Heart left ventricle (tissue), 16 donors: ENCODE measurements at regions not wholly inside any gene's neighbourhood (a gene's known extent, or its start where the extent isn't known, plus 50 kb on each side); places are given as distances from the start of the nearest gene placed in this dataset.
A peak's percentile ranks its signal among the peaks of the same experiment; 100 is the strongest.

Experiments used
- ATAC-seq, 4 donors: fragments of 200-7000 bp; cut with Tn5 transposase; one replicate each; pipeline ENCODE4 v1.9.1; 2020 to 2022; ENCODE audit warnings: moderate library complexity in 4 of 4, mild to moderate bottlenecking in 3 of 4, moderate number of reproducible peaks in 1 of 4
- DNase-seq, 5 donors: peaks; one replicate each; pipeline ENCODE4 v3.0.0-alpha.2; 2020
- H3K27ac ChIP-seq, 12 donors: fragments of 200-600 bp; sonication (generic) in 4 of 12; one replicate each; pipeline versions ENCODE4 v1.5.0 to v1.8.0; 2016 to 2022; ENCODE audit warnings: mild to moderate bottlenecking in 2 of 12
- H3K27me3 ChIP-seq, 9 donors: fragments of 200-600 bp; sonication (generic) in 2 of 9; one replicate each; pipeline versions ENCODE4 v1.5.1 to v1.8.0; 2016 to 2022; ENCODE audit warnings: mild to moderate bottlenecking in 3 of 9
- H3K36me3 ChIP-seq, 9 donors: fragments of 200-600 bp; sonication (generic) in 2 of 9; one replicate each; pipeline versions ENCODE4 v1.5.0 to v1.8.0; 2018 to 2022; ENCODE audit warnings: mild to moderate bottlenecking in 2 of 9
- H3K4me1 ChIP-seq, 12 donors: fragments of 200-600 bp; sonication (generic) in 4 of 12; one replicate each; pipeline versions ENCODE4 v1.5.0 to v1.8.0; 2016 to 2022; ENCODE audit warnings: mild to moderate bottlenecking in 3 of 12
- H3K4me3 ChIP-seq, 12 donors: fragments of 200-600 bp; sonication (generic) in 4 of 12; one replicate each; pipeline versions ENCODE4 v1.5.0 to v1.8.0; 2017 to 2022; ENCODE audit warnings: mild to moderate bottlenecking in 9 of 12, moderate library complexity in 4 of 12
- H3K9me3 ChIP-seq, 12 donors: fragments of 200-600 bp; sonication (generic) in 4 of 12; one replicate each; pipeline versions ENCODE4 v1.5.0 to v1.8.0; 2016 to 2022; ENCODE audit warnings: mild to moderate bottlenecking in 1 of 12
- POLR2A ChIP-seq, 2 donors: fragments of 450-650 bp; IDR thresholded peaks; one replicate each; pipeline ENCODE4 v1.6.1; 2017; ENCODE audit warnings: antibody characterized with exemption in 2 of 2, mild to moderate bottlenecking in 2 of 2, moderate library complexity in 2 of 2
- WGBS, 4 donors: extraction: QIAGEN DNeasy Blood & Tissue Kit in 2 of 4; methylation state at CpG; one replicate each; pipeline versions ENCODE4 v1.1.5 to v1.1.7; 2013 to 2018; 5-methylcytosine and 5-hydroxymethylcytosine counted together
- intact Hi-C, 10 donors: fragments of 100-400 bp; cut with DNase I; formaldehyde crosslinking; loops; one replicate each; pipeline versions ENCODE4 v1.11.1 to v1.14.2; 2022
- TF ChIP-seq, protein P1 (sequence below), 12 donors: fragments of 200-600 bp; sonication (generic) in 4 of 12; IDR thresholded peaks; one replicate each; pipeline versions ENCODE4 v1.5.0 to v1.8.0; 2018 to 2022; ENCODE audit warnings: antibody characterized with exemption in 12 of 12, mild to moderate bottlenecking in 5 of 12
- donor health status: ischemic (EF 13 %, LVEDD 7.1; RV severe dilation, severe dysfunction).
- donor health status: healthy with polysubstance abuse.
- donor health status: DM: no; HTN: yes; CAD: no.
- donor health status: DM: no; HTN: no; CAD: no.
- donor health status: ischemic (EF 25% LVEDD 6.9; RV normal size, moderate dysfunction).
- donor health status: ischemic (EF 25% LVEDD 5.7; RV mildly dilated, moderate dysfunction).
- donor health status: healthy.
- donor health status: DM: yes; HTN: yes; CAD: no.
- donor health status: ischemic (EF 35%, LVEDD 5.7; RV mildly dilated, moderate dysfunction).
- donor health status: nonischemic (EF 11% LVEDD 7.7; RV severe dilation, severe dysfunction).
- donor health status: DM: yes; HTN: yes; CAD: no.
- donor health status: PGD.
- donor health status: ischemic (EF 29% LVEDD 5.4; RV normal size, mild dysfunction).
- donor health status: nonischemic (EF 23%, LVEDD 6.1; RV moderate dilation, normal function).

DNA sequence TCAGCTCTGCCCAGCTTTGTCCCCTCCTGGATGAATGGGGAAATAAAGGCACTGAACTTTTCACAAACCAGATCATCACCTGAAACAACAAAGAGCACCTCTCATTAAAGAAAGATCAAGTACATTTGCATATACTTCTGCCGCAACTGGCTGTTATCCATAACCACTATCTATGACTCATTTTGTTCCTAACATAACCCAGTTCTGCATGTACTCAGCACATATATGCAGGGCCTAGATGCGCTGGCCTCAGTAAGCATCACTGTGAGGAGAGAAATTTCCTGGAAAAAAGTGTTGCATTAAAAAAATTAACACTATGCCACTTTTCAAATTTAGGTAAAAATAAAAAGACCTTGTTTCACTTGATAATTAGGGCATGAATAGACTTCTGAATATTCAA lies 1718.4 kb downstream of the TP53TG3F start:
- Histone ChIP-seq H3K4me1 (peaks cover 0 to 7% (median 0%) of the 10 kb centered on the region in 12 donors), H3K36me3 (no peaks in the 10 kb centered on the region), H3K27ac (no peak overlapping the region), H3K4me3 (no peak overlapping the region), H3K27me3 (peaks cover 0 to 4% (median 0%) of the 10 kb centered on the region in 9 donors), H3K9me3 (peaks cover 0 to 9% (median 0%) of the 10 kb centered on the region in 12 donors)
- TF ChIP-seq, protein P1, sequence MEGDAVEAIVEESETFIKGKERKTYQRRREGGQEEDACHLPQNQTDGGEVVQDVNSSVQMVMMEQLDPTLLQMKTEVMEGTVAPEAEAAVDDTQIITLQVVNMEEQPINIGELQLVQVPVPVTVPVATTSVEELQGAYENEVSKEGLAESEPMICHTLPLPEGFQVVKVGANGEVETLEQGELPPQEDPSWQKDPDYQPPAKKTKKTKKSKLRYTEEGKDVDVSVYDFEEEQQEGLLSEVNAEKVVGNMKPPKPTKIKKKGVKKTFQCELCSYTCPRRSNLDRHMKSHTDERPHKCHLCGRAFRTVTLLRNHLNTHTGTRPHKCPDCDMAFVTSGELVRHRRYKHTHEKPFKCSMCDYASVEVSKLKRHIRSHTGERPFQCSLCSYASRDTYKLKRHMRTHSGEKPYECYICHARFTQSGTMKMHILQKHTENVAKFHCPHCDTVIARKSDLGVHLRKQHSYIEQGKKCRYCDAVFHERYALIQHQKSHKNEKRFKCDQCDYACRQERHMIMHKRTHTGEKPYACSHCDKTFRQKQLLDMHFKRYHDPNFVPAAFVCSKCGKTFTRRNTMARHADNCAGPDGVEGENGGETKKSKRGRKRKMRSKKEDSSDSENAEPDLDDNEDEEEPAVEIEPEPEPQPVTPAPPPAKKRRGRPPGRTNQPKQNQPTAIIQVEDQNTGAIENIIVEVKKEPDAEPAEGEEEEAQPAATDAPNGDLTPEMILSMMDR (IDR thresholded peaks at IDR 0.05) = no peak
- TF ChIP-seq POLR2A (IDR thresholded peaks at IDR 0.05) = no peak
- ATAC-seq = no peak
- no peak for DNase-seq
- WGBS, 4 donors = 67 to 80% (median 68%) methylated on average over 2 of the region's 2 CpGs
- intact Hi-C loops = no loop called here

DNA sequence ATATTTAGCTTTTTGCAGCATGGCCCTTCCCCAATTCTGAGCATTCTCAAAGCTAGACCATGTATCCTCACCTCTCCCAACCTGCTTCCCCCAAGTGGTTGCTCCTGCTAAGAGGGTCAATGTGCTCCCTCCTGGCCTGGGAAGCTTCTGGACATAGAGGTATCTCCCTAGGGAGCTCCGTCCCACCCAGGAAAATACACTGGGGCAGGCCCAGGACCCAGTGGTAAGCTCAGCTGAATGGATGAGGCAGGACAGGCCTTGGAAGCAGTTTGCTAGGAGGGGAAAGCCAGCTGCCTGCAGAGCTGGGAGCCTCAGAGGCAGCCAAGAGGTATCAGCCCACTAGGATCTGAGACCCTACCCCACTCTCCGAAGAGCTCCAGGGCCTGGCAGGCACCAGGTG lies 1721.6 kb downstream of the TP53TG3F start:
- H3K27me3 ChIP-seq = peaks cover 0 to 5% (median 0%) of the 10 kb centered on the region in 9 donors
- no peak for DNase-seq
- H3K36me3 ChIP-seq = no peaks in the 10 kb centered on the region
- peaks cover 0 to 7% (median 0%) of the 10 kb centered on the region in 12 donors for H3K4me1 ChIP-seq
- H3K9me3 ChIP-seq = no peaks in the 10 kb centered on the region
- no peak overlapping the region for H3K4me3 ChIP-seq
- TF ChIP-seq, protein P1 (IDR thresholded peaks at IDR 0.05) = no peak
- TF ChIP-seq POLR2A (IDR thresholded peaks at IDR 0.05) = no peak
- intact Hi-C loops = no loop called here
- WGBS, 4 donors = 47 to 100% (median 53%) methylated on average over 1 to 2 of the region's 2 CpGs
- H3K27ac ChIP-seq = no peak overlapping the region
- ATAC-seq = no peak

DNA sequence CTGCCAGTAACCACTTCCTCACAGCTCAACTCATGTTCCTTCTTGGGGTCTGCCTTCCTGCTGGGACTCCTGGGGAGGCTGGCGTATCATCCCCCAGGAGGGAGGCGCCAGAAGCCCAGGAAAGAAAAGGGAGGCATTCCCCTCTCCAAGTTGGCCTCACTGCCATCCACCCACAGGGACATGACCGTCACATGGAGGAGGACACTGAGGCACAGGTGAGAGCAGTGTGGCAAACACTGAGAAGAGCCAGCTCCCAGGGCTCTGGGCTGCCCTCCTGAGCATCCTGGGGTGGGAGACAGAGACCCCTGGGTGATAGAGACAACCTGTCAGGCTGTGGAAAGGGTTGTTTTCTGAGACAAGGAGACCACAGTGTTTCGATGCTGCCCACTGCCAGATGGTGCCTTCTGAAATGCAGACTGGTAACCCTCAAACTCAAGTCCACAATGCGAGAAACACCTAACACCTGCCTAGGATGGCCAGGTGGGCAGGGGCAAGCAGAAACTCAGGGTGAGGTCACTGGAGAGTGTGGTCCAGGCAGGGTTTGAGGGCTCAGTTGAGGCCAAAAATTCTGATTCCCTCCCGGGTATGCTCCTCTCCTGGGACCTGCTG lies 1722.1 kb downstream of the TP53TG3F start:
- no peak for DNase-seq
- H3K4me3 ChIP-seq = no peak overlapping the region
- TF ChIP-seq, protein P1 (IDR thresholded peaks at IDR 0.05) = no peak
- TF ChIP-seq POLR2A (IDR thresholded peaks at IDR 0.05) = no peak
- no peak overlapping the region for H3K27ac ChIP-seq
- intact Hi-C loops = no loop called here
- H3K36me3 ChIP-seq = no peaks in the 10 kb centered on the region
- ATAC-seq = no peak
- H3K27me3 ChIP-seq = peaks cover 0 to 5% (median 0%) of the 10 kb centered on the region in 9 donors
- H3K4me1 ChIP-seq = peaks cover 0 to 2% (median 0%) of the 10 kb centered on the region in 12 donors
- 37 to 68% (median 52%) methylated on average over 3 to 6 of the region's 6 CpGs for WGBS, 4 donors
- no peaks in the 10 kb centered on the region for H3K9me3 ChIP-seq

- DNase-seq (peak in 1 of 5 donors; percentile 33), ATAC-seq (no peak)
- H3K27me3 ChIP-seq = peaks cover 0 to 5% (median 0%) of the 10 kb centered on the region in 9 donors
- H3K4me1 ChIP-seq = no peaks in the 10 kb centered on the region
- no peak overlapping the region for H3K27ac ChIP-seq
- intact Hi-C loops = no loop called here
- TF ChIP-seq, protein P1 (IDR thresholded peaks at IDR 0.05) = no peak
- TF ChIP-seq POLR2A (IDR thresholded peaks at IDR 0.05) = no peak
- H3K36me3 ChIP-seq = no peaks in the 10 kb centered on the region
- no peak overlapping the region for H3K4me3 ChIP-seq
- no peaks in the 10 kb centered on the region for H3K9me3 ChIP-seq
Observed at GRCh38 chr16:35182043-35182677, 1722.7 kb downstream of the TP53TG3F start.
